Prostate gland (tissue), 2 donors: ENCODE measurements at regions not wholly inside any gene's neighbourhood (a gene's known extent, or its start where the extent isn't known, plus 50 kb on each side); places are given as distances from the start of the nearest gene placed in this dataset.

Experiments used
- DNase-seq: peaks from one replicate; pipeline ENCODE4 v3.0.0-alpha.2; 2019; ENCODE audit warnings: low spot score
- H3K27ac ChIP-seq, 2 donors: fragments of 200-600 bp; sonication (generic); 2 replicates each; pipeline ENCODE4 v1.5.1; 2017 to 2019
- H3K27me3 ChIP-seq: fragments of 200-600 bp; sonication (generic); replicated peaks from 2 replicates; pipeline ENCODE4 v1.5.1; 2019; ENCODE audit not compliant: insufficient read depth
- H3K36me3 ChIP-seq, 2 donors: fragments of 200-600 bp; sonication (generic); 1 replicate in 1 of 2; 2 replicates in 1 of 2; pipeline versions ENCODE4 v1.5.1 to v1.8.1; 2017 to 2019
- H3K4me1 ChIP-seq: fragments of 200-600 bp; sonication (generic); replicated peaks from 2 replicates; pipeline ENCODE4 v1.5.1; 2019
- H3K4me3 ChIP-seq, 2 donors: fragments of 200-600 bp; sonication (generic); 2 replicates each; pipeline ENCODE4 v1.5.1; 2017 to 2019
- H3K9me3 ChIP-seq: fragments of 200-600 bp; sonication (generic); 2 replicates; pipeline ENCODE4 v1.5.1; 2017
- POLR2A ChIP-seq: fragments of 450-650 bp; IDR thresholded peaks from one replicate; pipeline ENCODE4 v1.6.1; 2016; ENCODE audit warnings: antibody characterized with exemption, mild to moderate bottlenecking
- POLR2AphosphoS5 ChIP-seq: sonication (generic); formaldehyde crosslinking; IDR thresholded peaks from one replicate; pipeline ENCODE4 v1.6.1; 2017; ENCODE audit warnings: antibody characterized with exemption
- WGBS: methylation state at CpG from one replicate; pipeline ENCODE4 v1.1.5; 2018; 5-methylcytosine and 5-hydroxymethylcytosine counted together
- intact Hi-C: fragments of 100-400 bp; cut with DNase I; formaldehyde crosslinking; loops from one replicate; pipeline ENCODE4 v1.14.2; 2022
- TF ChIP-seq, protein P1 (sequence below), 4 experiments: fragments of 200-600 bp in 2 of 4; fragments of 450-650 bp in 2 of 4; sonication (generic) in 2 of 4; IDR thresholded peaks; 1 replicate in 3 of 4; 2 replicates in 1 of 4; pipeline ENCODE4 v1.5.1; 2016 to 2019; ENCODE audit warnings: antibody characterized with exemption in 4 of 4, mild to moderate bottlenecking in 2 of 4, moderate library complexity in 2 of 4

- H3K36me3 ChIP-seq = no peaks in the 10 kb centered on the region
- H3K27me3 ChIP-seq = no peaks in the 10 kb centered on the region
- intact Hi-C loops = no loop called here
- no peak for DNase-seq
- TF ChIP-seq POLR2AphosphoS5 (no peak), POLR2A (no peak)
- TF ChIP-seq, protein P1, sequence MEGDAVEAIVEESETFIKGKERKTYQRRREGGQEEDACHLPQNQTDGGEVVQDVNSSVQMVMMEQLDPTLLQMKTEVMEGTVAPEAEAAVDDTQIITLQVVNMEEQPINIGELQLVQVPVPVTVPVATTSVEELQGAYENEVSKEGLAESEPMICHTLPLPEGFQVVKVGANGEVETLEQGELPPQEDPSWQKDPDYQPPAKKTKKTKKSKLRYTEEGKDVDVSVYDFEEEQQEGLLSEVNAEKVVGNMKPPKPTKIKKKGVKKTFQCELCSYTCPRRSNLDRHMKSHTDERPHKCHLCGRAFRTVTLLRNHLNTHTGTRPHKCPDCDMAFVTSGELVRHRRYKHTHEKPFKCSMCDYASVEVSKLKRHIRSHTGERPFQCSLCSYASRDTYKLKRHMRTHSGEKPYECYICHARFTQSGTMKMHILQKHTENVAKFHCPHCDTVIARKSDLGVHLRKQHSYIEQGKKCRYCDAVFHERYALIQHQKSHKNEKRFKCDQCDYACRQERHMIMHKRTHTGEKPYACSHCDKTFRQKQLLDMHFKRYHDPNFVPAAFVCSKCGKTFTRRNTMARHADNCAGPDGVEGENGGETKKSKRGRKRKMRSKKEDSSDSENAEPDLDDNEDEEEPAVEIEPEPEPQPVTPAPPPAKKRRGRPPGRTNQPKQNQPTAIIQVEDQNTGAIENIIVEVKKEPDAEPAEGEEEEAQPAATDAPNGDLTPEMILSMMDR (IDR thresholded peaks at IDR 0.05) = no peak
- no peak overlapping the region for H3K27ac ChIP-seq
- WGBS = 90% methylated on average over 8 of the region's 8 CpGs
- H3K4me3 ChIP-seq = no peak overlapping the region
- H3K9me3 ChIP-seq = no peaks in the 10 kb centered on the region
- H3K4me1 ChIP-seq = no peaks in the 10 kb centered on the region
These were observed 343.8 kb upstream of the PLSCR5 start for GRCh38 chr3:146948985-146949384.

DNA sequence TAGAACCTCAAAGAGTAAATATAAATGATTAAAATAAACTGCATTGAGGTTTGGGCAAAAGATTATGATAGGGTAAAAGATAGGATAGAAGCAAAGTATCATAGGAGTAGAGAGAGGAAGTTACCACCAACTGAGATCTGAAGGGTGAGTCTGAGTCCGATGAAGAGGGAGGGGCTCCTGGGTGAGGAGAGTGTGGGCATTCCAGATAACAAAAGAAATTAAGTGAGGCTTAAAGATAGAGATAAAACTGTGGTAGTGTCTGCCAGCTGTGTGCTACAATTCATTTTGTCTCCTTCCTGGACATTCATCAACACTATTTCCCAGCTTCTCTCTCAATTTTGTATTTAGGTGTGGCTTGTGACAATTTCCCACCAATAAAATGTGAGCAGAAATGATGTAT, 343.0 kb upstream of the PLSCR5 start:
- TF ChIP-seq, protein P1 (IDR thresholded peaks at IDR 0.05) = no peak
- no peak for TF ChIP-seq POLR2A
- no peak for TF ChIP-seq POLR2AphosphoS5
- 46% methylated on average over 1 of the region's 1 CpG for WGBS
- Histone ChIP-seq H3K4me1 (no peaks in the 10 kb centered on the region), H3K9me3 (no peaks in the 10 kb centered on the region), H3K4me3 (no peak overlapping the region), H3K27me3 (no peaks in the 10 kb centered on the region), H3K36me3 (no peaks in the 10 kb centered on the region), H3K27ac (no peak overlapping the region)
- DNase-seq = no peak
- intact Hi-C loops = no loop called here

- intact Hi-C loops = no loop called here
- H3K4me3 ChIP-seq = no peak overlapping the region
- no peaks in the 10 kb centered on the region for H3K27me3 ChIP-seq
- H3K36me3 ChIP-seq = no peaks in the 10 kb centered on the region
- no peaks in the 10 kb centered on the region for H3K9me3 ChIP-seq
- TF ChIP-seq POLR2AphosphoS5 (no peak), POLR2A (no peak)
- TF ChIP-seq, protein P1 (IDR thresholded peaks at IDR 0.05) = no peak
- 64% methylated on average over 1 of the region's 1 CpG for WGBS
- no peak overlapping the region for H3K27ac ChIP-seq
- DNase-seq = no peak
- no peaks in the 10 kb centered on the region for H3K4me1 ChIP-seq
These were observed 324.6 kb upstream of the PLSCR5 start for GRCh38 chr3:146929696-146930095.

DNA sequence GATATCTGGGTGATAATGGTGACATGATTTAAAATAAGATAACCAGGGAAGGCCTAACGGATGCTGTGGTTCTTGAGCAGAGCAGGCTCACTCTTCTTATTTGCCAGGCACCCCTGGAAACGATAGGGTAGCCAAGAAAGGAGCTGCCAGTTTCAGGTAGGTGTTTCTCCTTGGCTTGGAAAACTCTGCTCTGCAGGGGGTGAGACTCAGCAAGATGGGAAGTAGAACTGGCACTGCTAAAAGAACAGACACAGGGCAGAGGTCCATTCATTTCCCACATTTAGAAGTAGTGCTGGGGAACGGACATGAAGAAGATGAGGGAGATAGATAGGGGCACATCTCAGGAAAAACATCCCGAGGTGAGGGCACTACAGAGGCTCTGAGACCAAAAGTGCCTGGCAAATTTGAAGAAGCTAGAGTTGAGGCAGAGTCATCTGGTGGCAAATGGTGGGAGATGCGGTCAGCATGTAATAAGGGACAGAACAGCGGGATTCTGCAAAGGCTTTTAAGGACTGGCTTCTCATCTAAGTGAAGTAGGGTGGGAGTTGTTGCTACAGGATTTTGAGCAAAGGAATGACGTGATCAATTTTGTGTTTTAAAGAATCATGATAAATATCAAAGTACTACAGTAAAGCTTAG, 323.4 kb upstream of the PLSCR5 start:
- H3K9me3 ChIP-seq = no peaks in the 10 kb centered on the region
- no peak overlapping the region for H3K4me3 ChIP-seq
- no peaks in the 10 kb centered on the region for H3K27me3 ChIP-seq
- TF ChIP-seq POLR2AphosphoS5 (no peak), POLR2A (no peak)
- TF ChIP-seq, protein P1 (IDR thresholded peaks at IDR 0.05) = no peak
- no peaks in the 10 kb centered on the region for H3K4me1 ChIP-seq
- 72% methylated on average over 7 of the region's 7 CpGs for WGBS
- intact Hi-C loops = no loop called here
- no peak overlapping the region for H3K27ac ChIP-seq
- no peak for DNase-seq
- no peaks in the 10 kb centered on the region for H3K36me3 ChIP-seq

- TF ChIP-seq POLR2A = no peak
- TF ChIP-seq, protein P1 (IDR thresholded peaks at IDR 0.05) = no peak
- no peak for TF ChIP-seq POLR2AphosphoS5
- no peak overlapping the region for H3K4me3 ChIP-seq
- DNase-seq = no peak
- H3K9me3 ChIP-seq = no peaks in the 10 kb centered on the region
- H3K36me3 ChIP-seq = no peaks in the 10 kb centered on the region
- no peak overlapping the region for H3K27ac ChIP-seq
- intact Hi-C loops = no loop called here
- H3K4me1 ChIP-seq = no peaks in the 10 kb centered on the region
- H3K27me3 ChIP-seq = no peaks in the 10 kb centered on the region
- 89% methylated on average over 8 of the region's 8 CpGs for WGBS
These were observed 316.5 kb upstream of the PLSCR5 start for GRCh38 chr3:146921693-146922092.
